GM19463 (cell line): ENCODE measurements at regions not wholly inside any gene's neighbourhood (a gene's known extent, or its start where the extent isn't known, plus 50 kb on each side); places are given as distances from the start of the nearest gene placed in this dataset.
A peak's percentile ranks its signal among the peaks of the same experiment; 100 is the strongest.
"Not testable (repeated sequence)": the region's sequence is repeated elsewhere in the genome, so short reads cannot be mapped to it uniquely, and the experiment has no call there.

ENCODE experiments used
- ATAC-seq: cut with Tn5 transposase; IDR thresholded peaks from one replicate; pipeline ENCODE4 v1.9.1; 2021; ENCODE audit warnings: mild to moderate bottlenecking, moderate library complexity; ENCODE audit not compliant: unreplicated experiment

GRCh38 chr6:130547723-130548122 is 181.9 kb downstream of the TMEM200A start:
- ATAC-seq: no peak

GRCh38 chr6:130557481-130558112 is 191.8 kb downstream of the TMEM200A start:
- ATAC-seq: no peak

GRCh38 chr6:130558131-130558530 is 192.3 kb downstream of the TMEM200A start:
- no peak for ATAC-seq

GRCh38 chr6:130559166-130559565 is 193.3 kb downstream of the TMEM200A start:
- no peak for ATAC-seq

- ATAC-seq: no peak
Observed at GRCh38 chr6:130560231-130560630, 194.4 kb downstream of the TMEM200A start.

- ATAC-seq: not testable (repeated sequence)
Observed at GRCh38 chr6:130561159-130561558, 195.3 kb downstream of the TMEM200A start.

GRCh38 chr6:130565696-130566095 is 199.9 kb downstream of the TMEM200A start:
- no peak for ATAC-seq

- ATAC-seq: no peak
Observed at GRCh38 chr6:130574146-130574545, 208.3 kb downstream of the TMEM200A start.

GRCh38 chr6:130575557-130575956 is 209.7 kb downstream of the TMEM200A start:
- no peak for ATAC-seq

- peak; percentile 99 for ATAC-seq
Observed at GRCh38 chr6:130575971-130576370, 210.2 kb downstream of the TMEM200A start.

GRCh38 chr6:130577178-130577919 is 211.5 kb downstream of the TMEM200A start:
- ATAC-seq: no peak

GRCh38 chr6:130578713-130579112 is 212.9 kb downstream of the TMEM200A start:
- no peak for ATAC-seq

- ATAC-seq: no peak
Observed at GRCh38 chr6:130583268-130583667, 217.5 kb downstream of the TMEM200A start.

GRCh38 chr6:130585587-130585986 is 219.8 kb downstream of the TMEM200A start:
- no peak for ATAC-seq

- no peak for ATAC-seq
Observed at GRCh38 chr6:130587778-130588520, 222.1 kb downstream of the TMEM200A start.

GRCh38 chr6:130593200-130593599 is 227.4 kb downstream of the TMEM200A start:
- peak; percentile 87 for ATAC-seq

GRCh38 chr6:130593948-130594347 is 228.1 kb downstream of the TMEM200A start:
- ATAC-seq: no peak

GRCh38 chr6:130598021-130598989 is 228.9 kb upstream of the SMLR1 start:
- ATAC-seq: no peak

GRCh38 chr6:130600880-130601341 is 226.3 kb upstream of the SMLR1 start:
- no peak for ATAC-seq

- no peak for ATAC-seq
Observed at GRCh38 chr6:130602151-130602770, 224.9 kb upstream of the SMLR1 start.
